ENCODE measurements at regions not wholly inside any gene's neighbourhood (a gene's known extent, or its start where the extent isn't known, plus 50 kb on each side); places are given as distances from the start of the nearest gene placed in this dataset.

- no peak for TF ChIP-seq CTCF (IDR thresholded peaks at IDR 0.05)
- TF ChIP-seq POLR2A (IDR thresholded peaks at IDR 0.05) = no peak
Measured at GRCh38 chr16:80440667-80441066, 100.1 kb upstream of the DYNLRB2 start.

Data from Peyer's patch (tissue), 4 donors.